Left lung (tissue), 4 donors: ENCODE measurements at regions not wholly inside any gene's neighbourhood (a gene's known extent, or its start where the extent isn't known, plus 50 kb on each side); places are given as distances from the start of the nearest gene placed in this dataset.
A peak's percentile ranks its signal among the peaks of the same experiment; 100 is the strongest.

Experiments used
- ATAC-seq: fragments of 200-7000 bp; cut with Tn5 transposase; one replicate; pipeline ENCODE4 v1.9.1; 2020; ENCODE audit warnings: moderate library complexity
- DNase-seq, 4 donors: peaks; one replicate each; pipeline ENCODE4 v3.0.0-alpha.2; 2013 to 2020
- H3K27ac ChIP-seq, 2 donors: fragments of 200-600 bp; sonication (generic) in 1 of 2; one replicate each; pipeline versions ENCODE4 v1.5.0 to v1.8.0; 2020 to 2021
- H3K27me3 ChIP-seq, 2 donors: fragments of 200-600 bp; sonication (generic) in 1 of 2; one replicate each; pipeline versions ENCODE4 v1.5.0 to v1.8.0; 2020 to 2021
- H3K36me3 ChIP-seq, 2 donors: fragments of 200-600 bp; sonication (generic) in 1 of 2; one replicate each; pipeline versions ENCODE4 v1.5.0 to v1.8.0; 2020 to 2021
- H3K4me1 ChIP-seq, 2 donors: fragments of 200-600 bp; one replicate each; pipeline ENCODE4 v1.8.0; 2021
- H3K4me3 ChIP-seq, 2 donors: fragments of 200-600 bp; sonication (generic) in 1 of 2; one replicate each; pipeline versions ENCODE4 v1.5.0 to v1.8.0; 2020 to 2021; ENCODE audit warnings: mild to moderate bottlenecking in 1 of 2
- H3K9me3 ChIP-seq, 2 donors: fragments of 200-600 bp; sonication (generic) in 1 of 2; one replicate each; pipeline versions ENCODE4 v1.5.0 to v1.8.0; 2020 to 2021
- CTCF ChIP-seq, 2 donors: fragments of 200-600 bp; sonication (generic) in 1 of 2; IDR thresholded peaks; one replicate each; pipeline versions ENCODE4 v1.5.0 to v1.8.0; 2021; ENCODE audit warnings: antibody characterized with exemption in 2 of 2
- intact Hi-C, 2 donors: fragments of 100-400 bp; cut with DNase I; formaldehyde crosslinking; loops; one replicate each; pipeline versions ENCODE4 v1.11.2 to v1.14.2; 2022
- donor health status: DM: no; HTN: yes; CAD: no.
- donor health status: DM: no; HTN: no; CAD: no.

- H3K9me3 ChIP-seq: peaks cover 0 to 5% of the 10 kb centered on the region in 2 donors
- ATAC-seq (peak; percentile 42), DNase-seq (no peak)
- TF ChIP-seq CTCF (IDR thresholded peaks at IDR 0.05): no peak
- H3K27ac ChIP-seq: no peak overlapping the region
- no peak overlapping the region for H3K4me3 ChIP-seq
- H3K36me3 ChIP-seq: no peaks in the 10 kb centered on the region
- intact Hi-C loops: no loop called here
- H3K27me3 ChIP-seq: no peaks in the 10 kb centered on the region
- H3K4me1 ChIP-seq: no peaks in the 10 kb centered on the region
These were observed 254.3 kb downstream of the NDFIP2 start for GRCh38 chr13:79735228-79735627.

- Histone ChIP-seq H3K27me3 (no peaks in the 10 kb centered on the region), H3K9me3 (no peaks in the 10 kb centered on the region), H3K27ac (no peak overlapping the region), H3K36me3 (no peaks in the 10 kb centered on the region), H3K4me3 (no peak overlapping the region), H3K4me1 (peaks cover 0 to 3% of the 10 kb centered on the region in 2 donors)
- ATAC-seq (no peak), DNase-seq (no peak)
- intact Hi-C loops: no loop called here
- no peak for TF ChIP-seq CTCF (IDR thresholded peaks at IDR 0.05)
These were observed 246.1 kb downstream of the NDFIP2 start for GRCh38 chr13:79727086-79727485.

GRCh38 chr13:79725841-79726240 is 244.9 kb downstream of the NDFIP2 start:
- Histone ChIP-seq H3K4me3 (no peak overlapping the region), H3K27me3 (no peaks in the 10 kb centered on the region), H3K27ac (no peak overlapping the region), H3K36me3 (no peaks in the 10 kb centered on the region), H3K4me1 (peaks cover 0 to 3% of the 10 kb centered on the region in 2 donors), H3K9me3 (no peaks in the 10 kb centered on the region)
- TF ChIP-seq CTCF (IDR thresholded peaks at IDR 0.05): no peak
- DNase-seq (no peak), ATAC-seq (no peak)
- intact Hi-C loops: no loop called here

- H3K4me3 ChIP-seq: no peak overlapping the region
- DNase-seq (no peak), ATAC-seq (peak; percentile 80)
- peaks cover 0 to 3% of the 10 kb centered on the region in 2 donors for H3K4me1 ChIP-seq
- H3K27ac ChIP-seq: no peak overlapping the region
- H3K36me3 ChIP-seq: no peaks in the 10 kb centered on the region
- TF ChIP-seq CTCF (IDR thresholded peaks at IDR 0.05): no peak
- intact Hi-C loops: no loop called here
- no peaks in the 10 kb centered on the region for H3K9me3 ChIP-seq
- no peaks in the 10 kb centered on the region for H3K27me3 ChIP-seq
These were observed 243.6 kb downstream of the NDFIP2 start for GRCh38 chr13:79724348-79725103.

GRCh38 chr13:79723519-79724024 is 242.6 kb downstream of the NDFIP2 start:
- no peak overlapping the region for H3K27ac ChIP-seq
- no peak overlapping the region for H3K4me3 ChIP-seq
- H3K4me1 ChIP-seq: peaks cover 0 to 3% of the 10 kb centered on the region in 2 donors
- intact Hi-C loops: no loop called here
- no peaks in the 10 kb centered on the region for H3K36me3 ChIP-seq
- TF ChIP-seq CTCF (IDR thresholded peaks at IDR 0.05): no peak
- peak; percentile 53 for ATAC-seq
- DNase-seq: no peak
- H3K9me3 ChIP-seq: no peaks in the 10 kb centered on the region
- no peaks in the 10 kb centered on the region for H3K27me3 ChIP-seq
